Lung (tissue), 11 donors: ENCODE measurements at regions not wholly inside any gene's neighbourhood (a gene's known extent, or its start where the extent isn't known, plus 50 kb on each side); places are given as distances from the start of the nearest gene placed in this dataset.

Experiments used
- ATAC-seq: fragments of 200-7000 bp; cut with Tn5 transposase; one replicate; pipeline ENCODE4 v1.9.1; 2020; ENCODE audit warnings: moderate number of reproducible peaks; ENCODE audit not compliant: insufficient read depth, low FRiP score
- DNase-seq, 3 donors: peaks; one replicate each; pipeline ENCODE4 v3.0.0-alpha.2; 2013 to 2017
- H3K27ac ChIP-seq, 2 donors: one replicate each; pipeline ENCODE4 v1.5.1; 2013; ENCODE audit warnings: mild to moderate bottlenecking in 2 of 2, moderate library complexity in 2 of 2, control low read depth in 1 of 2, inconsistent platforms in 1 of 2, low read depth in 1 of 2, low read length in 1 of 2
- H3K27me3 ChIP-seq, 3 donors: one replicate each; pipeline ENCODE4 v1.5.1; 2013; ENCODE audit warnings: low read length in 2 of 3; ENCODE audit not compliant: control insufficient read depth in 3 of 3, insufficient read depth in 3 of 3
- H3K36me3 ChIP-seq, 4 donors: one replicate each; pipeline ENCODE4 v1.5.1; 2013; ENCODE audit warnings: low read length in 4 of 4, mild to moderate bottlenecking in 1 of 4, moderate library complexity in 1 of 4; ENCODE audit not compliant: control insufficient read depth in 4 of 4, insufficient read depth in 4 of 4
- H3K4me1 ChIP-seq, 5 donors: one replicate each; pipeline ENCODE4 v1.5.1; 2013; ENCODE audit warnings: low read length in 5 of 5, mild to moderate bottlenecking in 2 of 5, moderate library complexity in 1 of 5; ENCODE audit not compliant: control insufficient read depth in 5 of 5, insufficient read depth in 5 of 5
- H3K4me3 ChIP-seq: one replicate; pipeline ENCODE4 v1.5.1; 2013; ENCODE audit warnings: mild to moderate bottlenecking, control low read depth, moderate library complexity
- H3K9ac ChIP-seq, 2 donors: one replicate each; pipeline ENCODE4 v1.5.1; 2013; ENCODE audit warnings: low read length in 2 of 2, control low read depth in 1 of 2; ENCODE audit not compliant: insufficient read depth in 1 of 2
- H3K9me3 ChIP-seq, 4 donors: one replicate each; pipeline ENCODE4 v1.5.1; 2013; ENCODE audit warnings: low read length in 3 of 4, mild to moderate bottlenecking in 1 of 4, moderate library complexity in 1 of 4; ENCODE audit not compliant: control insufficient read depth in 4 of 4, insufficient read depth in 3 of 4
- WGBS, 2 donors: extraction: QIAGEN DNeasy Blood & Tissue Kit; methylation state at CpG; one replicate each; pipeline ENCODE4 v1.1.7; 2013; 5-methylcytosine and 5-hydroxymethylcytosine counted together
- TF ChIP-seq, protein P1 (sequence below): IDR thresholded peaks from 2 replicates; pipeline ENCODE4 v1.5.1; 2012; ENCODE audit warnings: mild to moderate bottlenecking; ENCODE audit errors: control extremely low read depth, extremely low read depth
- donor health status: control.
- donor health status: control.
- donor health status: Bipolar disorder and iron deficiency.
- donor health status: healthy.
- donor health status: DM: yes; HTN: yes; CAD: no.

DNA sequence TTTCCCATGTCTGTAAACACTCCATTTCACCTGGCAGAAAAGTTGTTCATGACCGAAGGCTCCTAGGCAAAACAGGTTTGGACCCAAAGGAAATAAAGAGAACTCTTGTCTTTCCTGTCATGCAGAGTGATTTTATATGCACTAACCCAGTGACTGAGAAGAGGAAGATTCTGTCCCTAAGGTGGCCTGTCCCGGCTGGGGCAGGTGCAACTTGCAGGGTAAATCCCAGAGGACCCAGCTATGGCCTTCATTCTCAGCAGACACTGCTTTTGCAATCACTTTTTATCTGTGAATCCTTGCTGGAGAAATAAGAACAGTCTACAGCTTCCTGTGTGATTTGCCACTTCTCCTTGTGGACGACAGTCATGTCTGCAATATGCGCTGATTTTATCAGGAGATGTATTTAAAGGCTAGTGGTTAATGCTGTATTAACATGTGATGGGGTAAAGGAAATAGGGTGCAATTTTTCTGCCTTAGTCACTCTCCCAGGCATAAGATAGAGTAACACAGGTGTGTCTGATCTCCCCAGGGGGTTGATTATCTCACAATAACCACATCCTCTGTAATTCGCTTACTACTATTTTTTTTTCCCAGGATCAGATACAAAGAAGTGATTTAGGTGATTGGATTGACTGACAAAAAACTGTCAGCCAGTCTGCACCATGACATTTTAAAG, 696.8 kb upstream of the SOX9 start:
- H3K9me3 ChIP-seq: no peaks in the 10 kb centered on the region
- DNase-seq (no peak), ATAC-seq (no peak)
- whole genome bisulfite sequencing, 2 donors: 62 to 65% methylated on average over 5 of the region's 5 CpGs
- no peaks in the 10 kb centered on the region for H3K4me1 ChIP-seq
- H3K27me3 ChIP-seq: no peaks in the 10 kb centered on the region
- H3K9ac ChIP-seq: no peak overlapping the region
- no peak overlapping the region for H3K4me3 ChIP-seq
- TF ChIP-seq, protein P1, sequence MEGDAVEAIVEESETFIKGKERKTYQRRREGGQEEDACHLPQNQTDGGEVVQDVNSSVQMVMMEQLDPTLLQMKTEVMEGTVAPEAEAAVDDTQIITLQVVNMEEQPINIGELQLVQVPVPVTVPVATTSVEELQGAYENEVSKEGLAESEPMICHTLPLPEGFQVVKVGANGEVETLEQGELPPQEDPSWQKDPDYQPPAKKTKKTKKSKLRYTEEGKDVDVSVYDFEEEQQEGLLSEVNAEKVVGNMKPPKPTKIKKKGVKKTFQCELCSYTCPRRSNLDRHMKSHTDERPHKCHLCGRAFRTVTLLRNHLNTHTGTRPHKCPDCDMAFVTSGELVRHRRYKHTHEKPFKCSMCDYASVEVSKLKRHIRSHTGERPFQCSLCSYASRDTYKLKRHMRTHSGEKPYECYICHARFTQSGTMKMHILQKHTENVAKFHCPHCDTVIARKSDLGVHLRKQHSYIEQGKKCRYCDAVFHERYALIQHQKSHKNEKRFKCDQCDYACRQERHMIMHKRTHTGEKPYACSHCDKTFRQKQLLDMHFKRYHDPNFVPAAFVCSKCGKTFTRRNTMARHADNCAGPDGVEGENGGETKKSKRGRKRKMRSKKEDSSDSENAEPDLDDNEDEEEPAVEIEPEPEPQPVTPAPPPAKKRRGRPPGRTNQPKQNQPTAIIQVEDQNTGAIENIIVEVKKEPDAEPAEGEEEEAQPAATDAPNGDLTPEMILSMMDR: no peak
- H3K27ac ChIP-seq: no peak overlapping the region
- no peaks in the 10 kb centered on the region for H3K36me3 ChIP-seq

DNA sequence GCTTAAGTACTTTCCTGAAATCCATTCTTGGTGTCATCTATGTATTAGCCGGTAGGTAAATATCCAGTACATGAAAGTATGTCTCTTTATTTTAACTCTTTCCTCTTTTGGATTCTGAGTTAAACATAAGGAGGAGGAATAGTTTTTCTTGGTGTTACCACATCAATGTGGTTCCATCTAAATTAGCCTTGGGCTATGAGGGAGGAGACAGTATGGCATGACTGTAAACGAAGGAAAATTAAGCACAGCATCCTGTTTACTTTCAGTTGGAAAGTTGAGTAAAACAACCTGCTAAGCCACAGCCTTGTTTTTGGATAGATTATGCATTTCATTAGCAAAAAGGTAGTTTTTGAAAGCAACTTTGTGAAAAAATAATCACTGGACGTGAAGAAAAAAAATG, 693.0 kb upstream of the SOX9 start:
- Histone ChIP-seq H3K9ac (no peak overlapping the region), H3K27ac (no peak overlapping the region), H3K36me3 (no peaks in the 10 kb centered on the region), H3K27me3 (no peaks in the 10 kb centered on the region), H3K9me3 (no peaks in the 10 kb centered on the region), H3K4me3 (no peak overlapping the region), H3K4me1 (no peaks in the 10 kb centered on the region)
- ATAC-seq (no peak), DNase-seq (no peak)
- TF ChIP-seq, protein P1: no peak
- 74 to 85% methylated on average over 3 of the region's 3 CpGs for WGBS, 2 donors

DNA sequence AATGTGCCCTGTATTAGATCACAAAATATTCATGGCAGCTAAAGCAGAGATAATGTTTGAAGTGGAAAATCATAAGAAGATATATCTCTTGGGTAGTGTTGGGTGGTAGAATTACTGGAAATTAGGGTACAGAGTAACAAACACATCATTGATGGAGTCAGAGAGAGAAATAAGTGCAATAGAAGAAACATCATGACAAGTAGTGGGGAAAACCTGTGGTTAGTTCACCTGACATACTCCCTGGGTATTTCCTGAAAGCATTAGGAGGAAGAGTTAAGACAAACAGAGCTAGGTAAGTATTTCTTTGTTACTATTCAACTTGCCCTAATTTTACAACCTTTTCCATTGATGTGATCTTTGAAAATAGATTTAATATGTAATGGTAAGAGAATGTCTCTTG, 691.9 kb upstream of the SOX9 start:
- H3K27me3 ChIP-seq: no peaks in the 10 kb centered on the region
- ATAC-seq (no peak), DNase-seq (no peak)
- TF ChIP-seq, protein P1: no peak
- H3K9ac ChIP-seq: no peak overlapping the region
- no peak overlapping the region for H3K27ac ChIP-seq
- H3K4me1 ChIP-seq: no peaks in the 10 kb centered on the region
- no peaks in the 10 kb centered on the region for H3K36me3 ChIP-seq
- H3K4me3 ChIP-seq: no peak overlapping the region
- no peaks in the 10 kb centered on the region for H3K9me3 ChIP-seq

DNA sequence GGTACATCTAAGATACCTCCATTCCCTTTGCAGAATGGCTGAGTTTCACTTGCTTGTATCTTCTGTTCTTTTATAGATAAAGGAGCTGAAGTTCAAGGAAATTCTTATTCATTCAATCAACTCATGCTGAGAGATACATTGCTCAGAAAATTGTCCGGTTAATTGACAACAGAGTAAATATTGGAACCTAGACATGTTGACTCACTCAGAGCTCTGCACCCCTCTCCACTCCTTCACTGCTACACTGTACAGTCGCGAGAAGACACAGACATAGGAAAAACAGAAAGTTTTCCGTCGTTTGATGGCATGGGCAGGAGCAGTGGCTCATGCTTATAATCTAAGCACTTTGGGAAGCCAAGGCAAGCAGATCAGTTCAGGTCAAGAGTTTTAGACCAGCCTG, 690.5 kb upstream of the SOX9 start:
- ATAC-seq: no peak
- no peak overlapping the region for H3K9ac ChIP-seq
- H3K4me3 ChIP-seq: no peak overlapping the region
- no peak overlapping the region for H3K27ac ChIP-seq
- no peaks in the 10 kb centered on the region for H3K27me3 ChIP-seq
- no peaks in the 10 kb centered on the region for H3K9me3 ChIP-seq
- no peaks in the 10 kb centered on the region for H3K36me3 ChIP-seq
- 87% methylated on average over 5 of the region's 5 CpGs for WGBS, 2 donors
- H3K4me1 ChIP-seq: no peaks in the 10 kb centered on the region
- no peak for DNase-seq
- TF ChIP-seq, protein P1: no peak
